Kidney epithelial cell (primary cell): ENCODE measurements at regions not wholly inside any gene's neighbourhood (a gene's known extent, or its start where the extent isn't known, plus 50 kb on each side); places are given as distances from the start of the nearest gene placed in this dataset.
A peak's percentile ranks its signal among the peaks of the same experiment; 100 is the strongest.

Experiments used
- DNase-seq: peaks from one replicate; pipeline ENCODE4 v3.0.0-alpha.2; 2010; ENCODE audit warnings: low read depth
- H3K27me3 ChIP-seq: 2 replicates; pipeline ENCODE4 v1.6.0; 2011; ENCODE audit warnings: low read length; ENCODE audit not compliant: control insufficient read depth, insufficient read depth
- H3K36me3 ChIP-seq: 2 replicates; pipeline ENCODE4 v1.5.1; 2011; ENCODE audit warnings: low read length; ENCODE audit not compliant: control insufficient read depth, insufficient read depth
- H3K4me3 ChIP-seq: 2 replicates; pipeline ENCODE4 v1.5.1; 2011; ENCODE audit warnings: low read depth, mild to moderate bottlenecking, control low read depth, low read length
- CTCF ChIP-seq: IDR thresholded peaks from 2 replicates; pipeline ENCODE4 v1.5.1; 2011; ENCODE audit warnings: mild to moderate bottlenecking, moderate library complexity, low read length, control low read depth, inconsistent platforms; ENCODE audit not compliant: insufficient read depth, poor library complexity, severe bottlenecking

- no peaks in the 10 kb centered on the region for H3K27me3 ChIP-seq
- H3K4me3 ChIP-seq = no peak overlapping the region
- DNase-seq = no peak
- no peaks in the 10 kb centered on the region for H3K36me3 ChIP-seq
- no peak for TF ChIP-seq CTCF
Observed at GRCh38 chrX:115364670-115365069, 75.2 kb downstream of the LUZP4 start.

- no peaks in the 10 kb centered on the region for H3K36me3 ChIP-seq
- no peak for TF ChIP-seq CTCF
- DNase-seq = no peak
- no peak overlapping the region for H3K4me3 ChIP-seq
- H3K27me3 ChIP-seq = no peaks in the 10 kb centered on the region
Observed at GRCh38 chrX:115366535-115366934, 77.0 kb downstream of the LUZP4 start.

- no peak overlapping the region for H3K4me3 ChIP-seq
- no peak for DNase-seq
- no peak for TF ChIP-seq CTCF
- H3K36me3 ChIP-seq = no peaks in the 10 kb centered on the region
- H3K27me3 ChIP-seq = no peaks in the 10 kb centered on the region
Observed at GRCh38 chrX:115367455-115367854, 77.9 kb downstream of the LUZP4 start.

- DNase-seq = no peak
- TF ChIP-seq CTCF = no peak
- Histone ChIP-seq H3K4me3 (no peak overlapping the region), H3K27me3 (no peaks in the 10 kb centered on the region), H3K36me3 (no peaks in the 10 kb centered on the region)
Observed at GRCh38 chrX:115367951-115368350, 78.4 kb downstream of the LUZP4 start.

GRCh38 chrX:115368876-115369275 is 79.4 kb downstream of the LUZP4 start:
- Histone ChIP-seq H3K27me3 (no peaks in the 10 kb centered on the region), H3K4me3 (no peak overlapping the region), H3K36me3 (no peaks in the 10 kb centered on the region)
- no peak for TF ChIP-seq CTCF
- DNase-seq = no peak

GRCh38 chrX:115372152-115372551 is 82.6 kb downstream of the LUZP4 start:
- TF ChIP-seq CTCF = no peak
- Histone ChIP-seq H3K27me3 (no peaks in the 10 kb centered on the region), H3K4me3 (no peak overlapping the region), H3K36me3 (no peaks in the 10 kb centered on the region)
- peak; percentile 42 for DNase-seq
